ENCODE measurements at regions not wholly inside any gene's neighbourhood (a gene's known extent, or its start where the extent isn't known, plus 50 kb on each side); places are given as distances from the start of the nearest gene placed in this dataset.
"Not testable (repeated sequence)": the region's sequence is repeated elsewhere in the genome, so short reads cannot be mapped to it uniquely, and the experiment has no call there.

DNA sequence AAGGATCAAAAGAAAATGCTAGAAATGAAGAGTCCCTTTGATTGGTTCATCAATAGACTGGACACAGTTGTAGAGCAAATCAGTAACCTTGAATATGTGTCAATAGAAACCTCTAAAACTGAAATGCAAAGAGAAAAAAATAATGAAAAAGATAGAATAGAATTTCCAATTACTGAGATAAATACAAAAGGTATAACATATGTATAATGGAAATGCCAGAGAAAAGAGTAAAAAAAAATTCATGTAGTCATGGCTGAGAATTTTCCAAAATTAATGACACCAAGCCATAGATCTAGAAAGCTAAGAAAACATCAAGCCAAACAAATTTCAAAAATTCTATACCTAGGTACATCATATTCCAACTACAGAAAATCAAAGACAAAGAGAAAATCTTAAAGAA lies 62.0 kb upstream of the HGF start:
- TF ChIP-seq CTCF (IDR thresholded peaks at IDR 0.05), result no peak
- Histone ChIP-seq H3K4me3 (no peak overlapping the region), H3K4me1 (ENCODE audit: low read depth) (no peaks in the 10 kb centered on the region), H3K9me3 (peaks cover 2% of the 10 kb centered on the region), H3K36me3 (ENCODE audit: low read depth) (no peaks in the 10 kb centered on the region)
- DNase-seq, result no peak
- intact Hi-C loops (cut with DNase I, micrococcal nuclease), result no loop called here
- no peak for ATAC-seq

DNA sequence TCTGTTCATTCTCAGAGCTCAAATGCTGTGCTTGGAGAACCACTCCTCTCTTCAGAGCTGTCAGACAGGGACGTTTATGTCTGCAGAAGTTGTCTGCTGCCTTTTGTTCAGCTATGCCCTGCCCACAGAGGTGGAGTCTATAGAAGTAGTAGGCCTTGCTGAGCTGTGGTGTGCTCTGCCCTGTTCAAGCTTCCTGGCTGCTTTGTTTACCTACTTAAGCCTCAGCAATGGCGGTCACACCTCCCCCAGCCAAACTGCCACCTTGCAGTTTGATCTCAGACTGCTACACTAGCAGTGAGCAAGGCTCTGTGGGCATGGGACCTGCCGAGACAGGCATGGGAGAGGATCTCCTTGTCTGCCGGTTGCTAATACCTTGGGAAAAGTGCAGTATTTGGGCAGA lies 59.7 kb upstream of the HGF start:
- intact Hi-C loops (cut with DNase I, micrococcal nuclease); H3K9me3 ChIP-seq; H3K36me3 ChIP-seq (ENCODE audit: low read depth); ATAC-seq; H3K4me3 ChIP-seq; H3K4me1 ChIP-seq (ENCODE audit: low read depth); DNase-seq: not testable (repeated sequence)

- Histone ChIP-seq H3K4me3 (no peak overlapping the region), H3K9me3 (no peaks in the 10 kb centered on the region), H3K4me1 (ENCODE audit: low read depth) (no peaks in the 10 kb centered on the region), H3K36me3 (ENCODE audit: low read depth) (no peaks in the 10 kb centered on the region)
- intact Hi-C loops (cut with DNase I, micrococcal nuclease), result no loop called here
- no peak for TF ChIP-seq CTCF (IDR thresholded peaks at IDR 0.05)
- no peak for ATAC-seq
- no peak for DNase-seq
Observed at GRCh38 chr7:81822811-81823210, 53.0 kb upstream of the HGF start.

DNA sequence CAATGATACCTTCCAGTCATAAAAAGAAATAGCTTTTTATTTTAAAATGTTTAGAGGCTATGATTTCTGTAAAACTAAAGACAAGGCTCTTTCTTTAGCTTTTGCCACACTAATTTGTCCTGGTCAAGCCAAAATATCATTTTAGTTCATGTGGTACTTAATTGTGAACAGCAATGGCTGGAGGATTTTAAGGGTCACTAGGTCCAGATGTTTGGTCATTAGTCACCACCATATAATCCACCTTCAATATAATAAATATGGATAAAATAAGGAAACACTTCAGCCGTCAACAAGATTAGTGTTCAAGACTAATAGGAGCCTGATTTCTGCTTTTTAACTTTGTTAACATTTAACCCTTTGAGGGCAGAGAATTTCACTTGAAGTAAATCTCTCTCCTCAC lies 50.0 kb upstream of the HGF start:
- intact Hi-C loops (cut with DNase I, micrococcal nuclease), result no loop called here
- Histone ChIP-seq H3K9me3 (no peaks in the 10 kb centered on the region), H3K36me3 (ENCODE audit: low read depth) (no peaks in the 10 kb centered on the region), H3K4me1 (ENCODE audit: low read depth) (no peaks in the 10 kb centered on the region), H3K4me3 (no peak overlapping the region)
- no peak for ATAC-seq
- no peak for TF ChIP-seq CTCF (IDR thresholded peaks at IDR 0.05)
- no peak for DNase-seq
